T-cell (primary cell): ENCODE measurements at regions not wholly inside any gene's neighbourhood (a gene's known extent, or its start where the extent isn't known, plus 50 kb on each side); places are given as distances from the start of the nearest gene placed in this dataset.
"Not testable (repeated sequence)": the region's sequence is repeated elsewhere in the genome, so short reads cannot be mapped to it uniquely, and the experiment has no call there.

Experiments used
- ATAC-seq, 4 experiments: fragments of 200-7000 bp in 3 of 4; fragments of 150-1000 bp in 1 of 4; cut with Tn5 transposase; replicated peaks in 1 of 4; 1 replicate in 3 of 4; 2 replicates in 1 of 4; pipeline ENCODE4 v1.10.0; 2021; ENCODE audit warnings: moderate library complexity in 3 of 4, mild to moderate bottlenecking in 2 of 4, moderate number of reproducible peaks in 1 of 4
- CTCF ChIA-PET, 2 donors: fragments of 300-600 bp; sonication (Branson Sonifier 250); formaldehyde crosslinking; loops; one replicate each; lab custom pipeline; 2022; ENCODE audit warnings: antibody characterized with exemption in 2 of 2; lab: Charles Lee
- POLR2A ChIA-PET, 2 donors: fragments of 300-600 bp; sonication (Branson Sonifier 250); formaldehyde crosslinking; loops; one replicate each; lab custom pipeline; 2022; ENCODE audit warnings: antibody characterized with exemption in 2 of 2; lab: Charles Lee
- DNase-seq, 35 experiments: peaks; one replicate each; pipeline versions ENCODE4 v3.0.0 to v3.0.0-alpha.2; 2013 to 2023
- H3K27ac ChIP-seq: one replicate; pipeline ENCODE4 v1.5.1; 2013; ENCODE audit warnings: low read length
- H3K27me3 ChIP-seq, 2 experiments: replicated peaks in 1 of 2; 1 replicate in 1 of 2; 2 replicates in 1 of 2; pipeline versions ENCODE4 v1.6.1 to v1.7.0; 2013; ENCODE audit warnings: low read length in 1 of 2, mixed read lengths in 1 of 2; ENCODE audit not compliant: control insufficient read depth in 2 of 2, insufficient read depth in 2 of 2; ENCODE audit errors: extremely low read depth in 1 of 2
- H3K36me3 ChIP-seq, 2 donors: 1 replicate in 1 of 2; 2 replicates in 1 of 2; pipeline versions ENCODE4 v1.6.1 to v1.7.0; 2013; ENCODE audit warnings: low read length in 1 of 2; ENCODE audit not compliant: control insufficient read depth in 2 of 2, insufficient read depth in 1 of 2; ENCODE audit errors: extremely low read depth in 1 of 2
- H3K4me1 ChIP-seq, 2 experiments: 1 replicate in 1 of 2; 2 replicates in 1 of 2; pipeline versions ENCODE4 v1.6.1 to v1.7.0; 2013; ENCODE audit warnings: low read length in 2 of 2, mixed read lengths in 1 of 2; ENCODE audit not compliant: insufficient read depth in 2 of 2, control insufficient read depth in 1 of 2; ENCODE audit errors: extremely low read depth in 1 of 2
- H3K4me3 ChIP-seq, 2 donors: 1 replicate in 1 of 2; 2 replicates in 1 of 2; pipeline versions ENCODE4 v1.5.1 to v1.7.0; 2013; ENCODE audit warnings: mild to moderate bottlenecking in 2 of 2, low read length in 1 of 2, moderate library complexity in 1 of 2; ENCODE audit not compliant: control insufficient read depth in 1 of 2; ENCODE audit errors: extremely low read depth in 1 of 2
- H3K9me3 ChIP-seq: 2 replicates; pipeline ENCODE4 v1.7.0; 2013
- H3K27ac Mint-ChIP-seq, 2 donors: one replicate each; pipeline ENCODE4 v1.8.0; 2020 to 2021; ENCODE audit warnings: mild to moderate bottlenecking in 2 of 2, mixed read lengths in 2 of 2
- H3K27me3 Mint-ChIP-seq, 2 donors: one replicate each; pipeline ENCODE4 v1.8.0; 2021 to 2022; ENCODE audit warnings: mixed read lengths in 2 of 2
- H3K36me3 Mint-ChIP-seq: one replicate; pipeline ENCODE4 v1.8.0; 2021; ENCODE audit warnings: mixed read lengths
- H3K4me1 Mint-ChIP-seq, 3 donors: one replicate each; pipeline ENCODE4 v1.8.0; 2020 to 2022; ENCODE audit warnings: mixed read lengths in 3 of 3, mild to moderate bottlenecking in 1 of 3
- H3K4me3 Mint-ChIP-seq, 3 donors: one replicate each; pipeline ENCODE4 v1.8.0; 2020 to 2022; ENCODE audit warnings: mild to moderate bottlenecking in 3 of 3, mixed read lengths in 3 of 3, moderate library complexity in 3 of 3
- H3K9me3 Mint-ChIP-seq, 3 donors: one replicate each; pipeline ENCODE4 v1.8.0; 2020 to 2022; ENCODE audit warnings: mixed read lengths in 3 of 3
- WGBS: methylation state at CpG from one replicate; pipeline ENCODE4 v1.1.5; 2013; ENCODE audit warnings: missing lambda C conversion rate; ENCODE audit not compliant: insufficient coverage; 5-methylcytosine and 5-hydroxymethylcytosine counted together

DNA sequence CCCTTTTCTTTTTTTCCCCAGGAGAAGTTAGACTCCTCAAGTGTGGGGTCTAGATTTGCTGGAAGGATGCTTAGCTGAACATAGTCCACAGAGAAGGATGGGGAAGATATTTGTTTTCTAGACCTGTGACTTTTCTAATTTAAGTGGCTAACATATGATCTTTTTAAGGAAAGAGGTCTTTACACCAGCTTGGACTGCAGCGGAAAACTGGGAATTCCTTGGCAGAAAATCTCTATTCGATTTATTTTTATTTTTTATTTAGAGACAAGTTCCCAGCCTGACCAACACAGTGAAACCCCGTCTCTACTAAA lies 148.4 kb downstream of the MYCN start:
- Histone ChIP-seq H3K27ac (no peak overlapping the region), H3K27me3 (peaks cover 0 to 3% of the 10 kb centered on the region in 2 experiments), H3K9me3 (no peaks in the 10 kb centered on the region), H3K36me3 (no peaks in the 10 kb centered on the region), H3K4me1 (no peaks in the 10 kb centered on the region), H3K4me3 (no peak overlapping the region)
- no peaks in the 10 kb centered on the region for H3K9me3 Mint-ChIP-seq
- no peak for DNase-seq
- H3K27ac Mint-ChIP-seq = no peak overlapping the region
- POLR2A ChIA-PET = no interaction called here
- no peaks in the 10 kb centered on the region for H3K4me1 Mint-ChIP-seq
- H3K27me3 Mint-ChIP-seq = no peaks in the 10 kb centered on the region
- ATAC-seq = no peak
- H3K36me3 Mint-ChIP-seq = no peaks in the 10 kb centered on the region
- CTCF ChIA-PET = no interaction called here
- H3K4me3 Mint-ChIP-seq = no peak overlapping the region
- no CpG with 5 or more reads among the region's 3 CpGs for WGBS

DNA sequence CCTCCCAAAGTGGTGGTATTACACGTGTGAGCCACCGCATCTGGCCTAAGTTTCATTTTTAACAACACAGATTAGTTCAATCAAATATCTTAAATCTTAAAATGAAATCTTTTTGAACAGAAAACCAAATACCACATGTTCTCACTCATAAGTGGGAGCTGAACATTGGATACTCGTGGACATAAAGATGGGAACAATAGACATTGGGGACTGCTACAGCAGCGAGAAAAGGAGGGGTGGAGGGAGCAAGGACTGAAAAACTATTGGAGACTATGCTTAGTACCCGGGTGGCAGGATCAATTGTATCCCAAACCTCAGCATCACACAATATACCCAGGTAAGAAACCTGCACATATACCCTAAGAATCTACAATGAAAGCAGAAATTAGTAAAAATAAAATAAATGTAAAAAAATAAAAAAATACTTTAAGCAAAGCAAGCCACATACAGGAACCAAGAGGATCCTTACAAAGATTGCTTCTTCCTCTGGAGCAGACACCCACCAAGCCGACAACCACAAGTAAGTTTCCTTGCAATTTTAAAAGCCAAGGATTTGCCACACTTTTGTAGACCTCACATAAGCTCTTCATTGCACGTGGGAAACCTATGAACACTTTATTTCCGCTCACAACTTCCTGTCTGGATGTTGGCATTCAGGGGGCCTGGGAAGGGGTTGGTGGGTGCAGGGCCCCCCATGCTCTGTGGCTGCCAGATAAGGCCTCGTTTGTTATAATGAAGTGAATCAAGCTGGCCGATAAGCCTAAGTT lies 147.9 kb downstream of the MYCN start:
- no peaks in the 10 kb centered on the region for H3K9me3 Mint-ChIP-seq
- ATAC-seq = no peak
- no peaks in the 10 kb centered on the region for H3K36me3 ChIP-seq
- ChIA-PET CTCF (no interaction called here), POLR2A (no interaction called here)
- H3K27me3 Mint-ChIP-seq = peaks cover 0 to 3% of the 10 kb centered on the region in 2 donors
- no peaks in the 10 kb centered on the region for H3K36me3 Mint-ChIP-seq
- no peaks in the 10 kb centered on the region for H3K4me1 Mint-ChIP-seq
- 72% methylated on average over 3 of the region's 10 CpGs for WGBS
- H3K27ac ChIP-seq = no peak overlapping the region
- no peaks in the 10 kb centered on the region for H3K9me3 ChIP-seq
- no peak overlapping the region for H3K4me3 ChIP-seq
- peaks cover 0 to 3% of the 10 kb centered on the region in 2 experiments for H3K27me3 ChIP-seq
- no peaks in the 10 kb centered on the region for H3K4me1 ChIP-seq
- no peak overlapping the region for H3K4me3 Mint-ChIP-seq
- H3K27ac Mint-ChIP-seq = no peak overlapping the region
- DNase-seq = no peak

DNA sequence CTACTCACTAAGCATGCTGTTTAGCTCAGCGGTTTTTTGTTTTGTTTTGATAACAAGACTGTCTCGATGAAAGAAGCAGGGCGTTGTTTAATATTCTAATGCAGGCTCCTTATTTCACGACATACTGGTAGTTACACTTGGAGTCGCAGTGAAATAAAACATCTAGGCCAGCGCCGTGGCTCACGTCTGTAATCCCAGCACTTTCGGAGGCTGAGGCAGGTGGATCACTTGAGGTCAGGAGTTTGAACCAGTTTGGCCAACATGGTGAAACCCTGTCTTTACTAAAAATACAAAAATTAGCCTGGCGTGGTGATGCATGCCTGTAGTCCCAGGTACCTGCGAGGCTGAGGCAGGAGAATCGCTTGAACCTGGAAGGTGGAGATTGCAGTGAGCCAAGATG lies 145.8 kb downstream of the MYCN start:
- CTCF ChIA-PET, POLR2A ChIA-PET, H3K9me3 ChIP-seq, H3K27ac Mint-ChIP-seq, H3K36me3 Mint-ChIP-seq, H3K4me3 ChIP-seq, H3K27ac ChIP-seq, H3K4me1 Mint-ChIP-seq, H3K4me3 Mint-ChIP-seq, DNase-seq, H3K4me1 ChIP-seq, H3K27me3 ChIP-seq, H3K36me3 ChIP-seq, ATAC-seq, H3K9me3 Mint-ChIP-seq, H3K27me3 Mint-ChIP-seq: not testable (repeated sequence)
- 100% methylated on average over 4 of the region's 12 CpGs for WGBS

DNA sequence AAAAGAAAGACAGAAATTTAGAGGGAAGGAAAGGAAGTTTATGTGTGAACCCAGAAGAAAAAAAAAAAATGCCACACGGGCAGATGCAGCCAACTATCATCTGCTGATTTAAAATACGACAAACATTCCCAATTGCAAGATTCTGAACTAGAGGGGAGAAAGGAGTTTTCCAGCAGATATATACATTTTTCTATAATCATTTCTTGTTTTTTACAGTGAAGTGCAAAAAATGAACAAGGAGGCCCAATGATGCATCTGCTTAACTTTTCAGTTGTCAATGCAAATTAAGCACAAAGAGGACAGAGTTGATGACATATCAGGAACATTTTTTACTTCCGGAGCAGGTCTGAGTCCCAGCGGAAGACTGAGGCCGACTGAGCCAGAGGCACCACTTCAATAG lies 144.7 kb downstream of the MYCN start:
- no peak for ATAC-seq
- Histone ChIP-seq H3K9me3 (no peaks in the 10 kb centered on the region), H3K36me3 (no peaks in the 10 kb centered on the region), H3K4me3 (no peak overlapping the region), H3K27ac (no peak overlapping the region), H3K4me1 (no peaks in the 10 kb centered on the region), H3K27me3 (peaks cover 0 to 3% of the 10 kb centered on the region in 2 experiments)
- no CpG with 5 or more reads among the region's 5 CpGs for WGBS
- ChIA-PET CTCF (no interaction called here), POLR2A (no interaction called here)
- no peak overlapping the region for H3K27ac Mint-ChIP-seq
- no peak overlapping the region for H3K4me3 Mint-ChIP-seq
- DNase-seq = no peak
- H3K36me3 Mint-ChIP-seq = no peaks in the 10 kb centered on the region
- peaks cover 0 to 6% of the 10 kb centered on the region in 2 donors for H3K27me3 Mint-ChIP-seq
- no peaks in the 10 kb centered on the region for H3K4me1 Mint-ChIP-seq
- H3K9me3 Mint-ChIP-seq = no peaks in the 10 kb centered on the region

DNA sequence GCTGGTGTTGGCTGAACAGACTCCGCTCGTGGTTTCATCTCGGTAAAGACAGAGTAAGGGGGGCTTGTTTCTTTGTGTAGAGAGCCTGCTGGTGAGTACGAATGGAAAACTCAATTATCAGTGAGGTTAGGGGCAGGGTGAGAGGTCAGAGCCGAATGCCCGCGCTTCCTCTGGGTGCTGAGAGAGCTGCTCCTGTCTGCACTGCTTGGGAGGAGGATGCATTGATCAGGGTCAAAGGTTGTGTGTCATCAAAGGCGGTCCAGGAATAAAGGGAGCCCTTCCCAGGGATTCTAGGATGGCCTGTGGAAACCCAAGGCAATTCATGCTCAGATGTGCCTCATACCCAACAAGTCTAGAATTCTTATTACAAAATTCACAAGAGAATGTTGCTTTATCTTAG lies 143.9 kb downstream of the MYCN start:
- ChIA-PET CTCF (no interaction called here), POLR2A (no interaction called here)
- no peak for DNase-seq
- Mint-ChIP-seq H3K36me3 (no peaks in the 10 kb centered on the region), H3K27me3 (peaks cover 0 to 6% of the 10 kb centered on the region in 2 donors), H3K9me3 (no peaks in the 10 kb centered on the region), H3K4me3 (no peak overlapping the region), H3K27ac (no peak overlapping the region), H3K4me1 (no peaks in the 10 kb centered on the region)
- 82% methylated on average over 4 of the region's 8 CpGs for WGBS
- Histone ChIP-seq H3K9me3 (no peaks in the 10 kb centered on the region), H3K36me3 (no peaks in the 10 kb centered on the region), H3K27ac (no peak overlapping the region), H3K4me1 (no peaks in the 10 kb centered on the region), H3K4me3 (no peak overlapping the region), H3K27me3 (peaks cover 0 to 3% of the 10 kb centered on the region in 2 experiments)
- no peak for ATAC-seq

DNA sequence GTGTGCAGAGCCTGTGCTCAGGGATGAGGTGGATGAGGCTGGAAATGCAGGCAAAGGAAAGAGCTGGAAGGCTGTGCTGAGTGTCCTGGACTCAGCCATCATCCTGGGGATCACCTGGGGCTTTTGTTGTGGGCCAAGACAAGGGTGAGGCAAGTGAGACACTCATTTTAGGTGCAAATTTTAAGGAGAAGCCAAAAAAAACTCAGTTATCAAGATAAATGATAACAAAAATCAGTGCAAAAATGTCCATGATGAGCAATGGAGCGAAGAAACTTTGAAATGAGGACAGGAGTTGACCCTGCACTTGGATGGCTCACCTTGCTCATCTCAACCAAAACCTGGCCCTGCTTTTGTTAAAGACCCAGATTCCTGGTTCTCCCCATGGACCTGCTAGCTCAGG lies 141.9 kb downstream of the MYCN start:
- WGBS = 67% methylated on average over 1 of the region's 1 CpG
- POLR2A ChIA-PET = no interaction called here
- H3K4me1 Mint-ChIP-seq = no peaks in the 10 kb centered on the region

More for the DNA sequence above, 141.9 kb downstream of the MYCN start:
- Histone ChIP-seq H3K4me1 (no peaks in the 10 kb centered on the region), H3K4me3 (no peak overlapping the region), H3K9me3 (no peaks in the 10 kb centered on the region), H3K27ac (no peak overlapping the region), H3K27me3 (peaks cover 0 to 3% of the 10 kb centered on the region in 2 experiments), H3K36me3 (no peaks in the 10 kb centered on the region)
- DNase-seq = no peak
- H3K27ac Mint-ChIP-seq = no peak overlapping the region
- H3K27me3 Mint-ChIP-seq = peaks cover 0 to 6% of the 10 kb centered on the region in 2 donors
- H3K4me3 Mint-ChIP-seq = no peak overlapping the region
- CTCF ChIA-PET = no interaction called here
- no peaks in the 10 kb centered on the region for H3K9me3 Mint-ChIP-seq
- no peak for ATAC-seq
- no peaks in the 10 kb centered on the region for H3K36me3 Mint-ChIP-seq
